ENCODE measurements at regions not wholly inside any gene's neighbourhood (a gene's known extent, or its start where the extent isn't known, plus 50 kb on each side); places are given as distances from the start of the nearest gene placed in this dataset.

DNA sequence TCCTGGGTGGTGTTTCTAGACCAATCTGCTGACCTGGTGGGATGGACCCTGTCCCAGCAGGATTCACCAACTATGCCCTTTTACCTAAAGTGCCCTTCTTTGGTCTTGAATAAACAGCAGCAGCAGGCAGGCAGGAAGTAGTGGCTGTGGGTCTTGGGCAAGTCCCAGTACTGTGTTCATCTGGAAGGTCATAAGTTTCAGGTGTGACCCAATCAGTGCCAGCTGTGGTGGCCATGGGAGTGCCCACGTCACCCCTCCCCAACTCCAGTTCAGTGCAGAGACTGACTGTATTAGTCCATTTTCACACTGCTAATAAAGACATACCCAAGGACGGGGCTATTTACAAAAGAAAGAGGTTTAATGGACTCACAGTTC lies 148.3 kb upstream of the SRD5A2 start:
- TF ChIP-seq POLR2A (IDR thresholded peaks at IDR 0.05) (no peak), POLR2AphosphoS5 (IDR thresholded peaks at IDR 0.05; ENCODE audit: insufficient read depth in 1 of 2, low read depth in 1 of 2) (no peak)
- TF ChIP-seq, protein P1, sequence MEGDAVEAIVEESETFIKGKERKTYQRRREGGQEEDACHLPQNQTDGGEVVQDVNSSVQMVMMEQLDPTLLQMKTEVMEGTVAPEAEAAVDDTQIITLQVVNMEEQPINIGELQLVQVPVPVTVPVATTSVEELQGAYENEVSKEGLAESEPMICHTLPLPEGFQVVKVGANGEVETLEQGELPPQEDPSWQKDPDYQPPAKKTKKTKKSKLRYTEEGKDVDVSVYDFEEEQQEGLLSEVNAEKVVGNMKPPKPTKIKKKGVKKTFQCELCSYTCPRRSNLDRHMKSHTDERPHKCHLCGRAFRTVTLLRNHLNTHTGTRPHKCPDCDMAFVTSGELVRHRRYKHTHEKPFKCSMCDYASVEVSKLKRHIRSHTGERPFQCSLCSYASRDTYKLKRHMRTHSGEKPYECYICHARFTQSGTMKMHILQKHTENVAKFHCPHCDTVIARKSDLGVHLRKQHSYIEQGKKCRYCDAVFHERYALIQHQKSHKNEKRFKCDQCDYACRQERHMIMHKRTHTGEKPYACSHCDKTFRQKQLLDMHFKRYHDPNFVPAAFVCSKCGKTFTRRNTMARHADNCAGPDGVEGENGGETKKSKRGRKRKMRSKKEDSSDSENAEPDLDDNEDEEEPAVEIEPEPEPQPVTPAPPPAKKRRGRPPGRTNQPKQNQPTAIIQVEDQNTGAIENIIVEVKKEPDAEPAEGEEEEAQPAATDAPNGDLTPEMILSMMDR (IDR thresholded peaks at IDR 0.05): no peak

Data from vagina (tissue), 2 donors.